Endodermal cell (in vitro differentiated cells): ENCODE measurements at regions not wholly inside any gene's neighbourhood (a gene's known extent, or its start where the extent isn't known, plus 50 kb on each side); places are given as distances from the start of the nearest gene placed in this dataset.

Source experiments
- DNase-seq: peaks from one replicate; pipeline ENCODE4 v3.0.0-alpha.2; 2017
- H3K27ac ChIP-seq: 2 replicates; pipeline ENCODE4 v1.5.1; 2013; ENCODE audit warnings: mild to moderate bottlenecking, low read depth, low read length, moderate library complexity
- H3K27me3 ChIP-seq: 2 replicates; pipeline ENCODE4 v1.6.1; 2013; ENCODE audit warnings: mild to moderate bottlenecking, low read length, moderate library complexity; ENCODE audit not compliant: insufficient read depth, control insufficient read depth, poor library complexity, severe bottlenecking
- H3K36me3 ChIP-seq: 2 replicates; pipeline ENCODE4 v1.7.0; 2013; ENCODE audit warnings: mild to moderate bottlenecking, low read length, moderate library complexity; ENCODE audit not compliant: control insufficient read depth, insufficient read depth
- H3K4me1 ChIP-seq: one replicate; pipeline ENCODE4 v1.7.0; 2013; ENCODE audit warnings: low read length; ENCODE audit not compliant: control insufficient read depth, insufficient read depth
- H3K4me3 ChIP-seq: 2 replicates; pipeline ENCODE4 v1.5.1; 2013; ENCODE audit warnings: mild to moderate bottlenecking, low read length, moderate library complexity
- H3K9ac ChIP-seq: 2 replicates; pipeline ENCODE4 v1.6.1; 2013; ENCODE audit warnings: mild to moderate bottlenecking, low read length, moderate library complexity; ENCODE audit not compliant: poor library complexity, severe bottlenecking; ENCODE audit errors: extremely low read depth
- H3K9me3 ChIP-seq: 2 replicates; pipeline ENCODE4 v1.6.1; 2013; ENCODE audit warnings: mild to moderate bottlenecking, low read length, moderate library complexity; ENCODE audit not compliant: control insufficient read depth
- H3K27ac Mint-ChIP-seq: 2 replicates; pipeline ENCODE4 v1.8.0; 2020; ENCODE audit warnings: mixed read lengths
- H3K27me3 Mint-ChIP-seq: 2 replicates; pipeline ENCODE4 v1.8.0; 2021; ENCODE audit warnings: mild to moderate bottlenecking, mixed read lengths; ENCODE audit not compliant: insufficient read depth
- H3K36me3 Mint-ChIP-seq: 2 replicates; pipeline ENCODE4 v1.8.0; 2020; ENCODE audit warnings: low read depth, mixed read lengths
- H3K4me1 Mint-ChIP-seq: 2 replicates; pipeline ENCODE4 v1.8.0; 2020; ENCODE audit warnings: mixed read lengths
- H3K4me3 Mint-ChIP-seq: 2 replicates; pipeline ENCODE4 v1.8.0; 2020; ENCODE audit warnings: mild to moderate bottlenecking, moderate library complexity, mixed read lengths
- H3K9me3 Mint-ChIP-seq: 2 replicates; pipeline ENCODE4 v1.8.0; 2020; ENCODE audit warnings: mild to moderate bottlenecking, mixed read lengths
- CTCF ChIP-seq: fragments of 200-600 bp; sonication (generic); conservative IDR thresholded peaks from 2 replicates; pipeline ENCODE4 v1.5.0; 2021; ENCODE audit warnings: antibody characterized with exemption, mild to moderate bottlenecking
- WGBS, 2 experiments: methylation state at CpG; one replicate each; pipeline versions ENCODE4 v1.1.5 to v1.1.7; 2013; ENCODE audit warnings: missing lambda C conversion rate in 2 of 2, mixed read lengths in 1 of 2; ENCODE audit not compliant: insufficient coverage in 1 of 2, insufficient read length in 1 of 2; 5-methylcytosine and 5-hydroxymethylcytosine counted together

- no peak overlapping the region for H3K4me3 Mint-ChIP-seq
- Histone ChIP-seq H3K36me3 (no peaks in the 10 kb centered on the region), H3K27me3 (peaks cover 17% of the 10 kb centered on the region), H3K4me1 (no peaks in the 10 kb centered on the region), H3K9ac (no peak overlapping the region), H3K9me3 (no peaks in the 10 kb centered on the region), H3K4me3 (no peak overlapping the region), H3K27ac (peak overlapping the region; percentile 82)
- no peak for TF ChIP-seq CTCF
- WGBS, 2 experiments = 66 to 69% methylated on average over 8 to 13 of the region's 13 CpGs
- peaks cover 12% of the 10 kb centered on the region for H3K4me1 Mint-ChIP-seq
- peaks cover 35% of the 10 kb centered on the region for H3K27me3 Mint-ChIP-seq
- H3K9me3 Mint-ChIP-seq = no peaks in the 10 kb centered on the region
- peak; percentile 69 for DNase-seq
- H3K36me3 Mint-ChIP-seq = no peaks in the 10 kb centered on the region
- H3K27ac Mint-ChIP-seq = no peak overlapping the region
Measured at GRCh38 chr15:77541421-77542181, 91.1 kb downstream of the LINGO1 start.

- Histone ChIP-seq H3K4me1 (no peaks in the 10 kb centered on the region), H3K27ac (peak overlapping the region; percentile 82)
- H3K4me1 Mint-ChIP-seq = peaks cover 12% of the 10 kb centered on the region
Measured at GRCh38 chr15:77540312-77541060, 92.2 kb downstream of the LINGO1 start.

More at GRCh38 chr15:77540312-77541060, 92.2 kb downstream of the LINGO1 start:
- TF ChIP-seq CTCF = no peak
- Mint-ChIP-seq H3K27ac (no peak overlapping the region), H3K9me3 (no peaks in the 10 kb centered on the region), H3K36me3 (no peaks in the 10 kb centered on the region), H3K4me3 (no peak overlapping the region), H3K27me3 (peaks cover 25% of the 10 kb centered on the region)
- DNase-seq = no peak
- H3K9ac ChIP-seq = no peak overlapping the region
- H3K36me3 ChIP-seq = no peaks in the 10 kb centered on the region
- H3K9me3 ChIP-seq = no peaks in the 10 kb centered on the region
- H3K27me3 ChIP-seq = peaks cover 14% of the 10 kb centered on the region
- 79 to 82% methylated on average over 12 to 13 of the region's 13 CpGs for WGBS, 2 experiments
- H3K4me3 ChIP-seq = no peak overlapping the region
